Stimulated activated CD8-positive, alpha-beta memory T cell treated with anti-CD3 and anti-CD28 coated beads, Interleukin-12 subunit alpha, Interleukin-12 subunit beta, amount 100 ng/mL, for 24 hours (primary cell): ENCODE measurements at regions not wholly inside any gene's neighbourhood (a gene's known extent, or its start where the extent isn't known, plus 50 kb on each side); places are given as distances from the start of the nearest gene placed in this dataset.
"Not testable (repeated sequence)": the region's sequence is repeated elsewhere in the genome, so short reads cannot be mapped to it uniquely, and the experiment has no call there.

Experiments used
- DNase-seq: peaks from one replicate; pipeline ENCODE4 v3.0.0-alpha.2; 2020; ENCODE audit errors: extremely low read depth

DNA sequence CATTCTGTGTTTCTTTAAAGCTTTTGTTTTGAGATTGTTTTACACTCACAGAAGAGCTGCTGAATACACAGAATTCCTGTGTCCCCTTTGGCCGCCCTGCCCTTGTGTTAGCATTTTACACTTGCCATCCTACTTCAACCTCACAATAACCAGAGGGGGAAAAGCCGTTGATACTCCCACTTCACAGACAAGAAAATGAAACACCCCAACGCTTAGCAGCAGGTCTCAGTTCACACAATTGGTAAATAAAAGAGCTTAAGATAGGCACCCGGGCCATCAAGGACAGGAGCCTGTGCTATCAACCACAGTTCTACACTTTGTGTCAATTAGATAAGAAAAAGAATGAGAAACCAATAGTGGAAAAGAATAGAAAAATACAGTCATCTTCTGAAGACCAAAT is 178.0 kb downstream of the SYK start:
- DNase-seq, result no peak

DNA sequence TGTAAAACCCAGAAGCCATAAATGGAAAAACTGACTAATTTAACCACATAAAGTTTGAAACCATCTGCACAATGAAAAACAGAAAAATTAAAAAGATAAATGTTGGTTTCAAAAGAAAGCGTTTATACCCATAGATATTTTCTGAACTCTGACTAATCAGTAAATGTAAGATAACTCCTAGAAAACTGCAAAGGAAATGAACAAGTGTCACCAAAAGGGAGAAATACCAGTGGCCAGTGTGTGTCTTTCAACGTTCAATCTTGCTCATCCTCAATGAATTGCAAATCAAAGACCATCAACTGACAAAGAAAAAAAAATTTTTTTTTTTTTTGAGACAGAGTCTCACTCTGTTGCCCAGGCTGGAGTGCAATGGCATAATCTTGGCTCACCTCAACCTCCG is 180.1 kb downstream of the SYK start:
- no peak for DNase-seq

GRCh38 chr9:90983394-90983793 is 181.8 kb downstream of the SYK start:
- no peak for DNase-seq

- DNase-seq, result no peak
Measured at GRCh38 chr9:90985631-90986030, 184.0 kb downstream of the SYK start.

DNA sequence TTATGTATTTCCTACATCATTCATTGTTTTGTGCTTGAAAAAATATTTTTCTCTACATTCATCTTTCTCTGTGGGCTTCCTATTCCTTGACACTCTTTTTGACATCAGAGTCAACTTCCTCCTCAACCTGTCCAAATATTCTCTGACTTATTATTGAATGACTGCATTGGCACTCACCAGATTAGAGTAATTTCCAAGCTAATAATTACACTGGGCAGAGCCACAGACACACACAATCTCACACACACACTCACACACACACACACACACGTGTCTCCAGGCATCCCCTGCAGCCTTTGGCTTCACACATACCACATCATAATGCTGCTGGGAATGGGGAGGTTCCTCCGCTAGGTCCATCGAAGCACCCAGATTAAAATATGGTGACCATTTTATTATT is 184.5 kb downstream of the SYK start:
- no peak for DNase-seq

DNA sequence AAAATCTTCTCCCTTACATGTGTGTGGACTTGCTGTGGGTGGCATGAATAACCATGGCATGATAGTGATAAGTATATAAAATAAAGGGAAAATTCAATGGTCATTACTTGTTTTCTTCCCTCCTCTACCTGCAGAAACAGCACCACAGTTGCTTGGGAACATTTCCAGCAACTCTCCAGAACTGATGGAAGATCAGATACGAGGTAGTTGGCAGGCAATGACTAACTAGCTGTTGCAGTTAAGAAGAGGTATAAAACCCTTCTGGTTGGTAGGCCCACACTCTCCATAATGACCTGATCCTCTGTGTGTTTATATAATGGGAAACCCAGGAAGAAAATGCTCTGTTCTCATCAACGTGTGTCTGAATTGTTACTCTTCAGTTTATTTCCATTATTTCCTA is 185.9 kb downstream of the SYK start:
- no peak for DNase-seq

GRCh38 chr9:90988318-90988717 is 186.7 kb downstream of the SYK start:
- no peak for DNase-seq

- DNase-seq, result no peak
Measured at GRCh38 chr9:90991953-90992352, 190.3 kb downstream of the SYK start.

GRCh38 chr9:90995516-90995915 is 193.9 kb downstream of the SYK start:
- DNase-seq, result no peak

DNA sequence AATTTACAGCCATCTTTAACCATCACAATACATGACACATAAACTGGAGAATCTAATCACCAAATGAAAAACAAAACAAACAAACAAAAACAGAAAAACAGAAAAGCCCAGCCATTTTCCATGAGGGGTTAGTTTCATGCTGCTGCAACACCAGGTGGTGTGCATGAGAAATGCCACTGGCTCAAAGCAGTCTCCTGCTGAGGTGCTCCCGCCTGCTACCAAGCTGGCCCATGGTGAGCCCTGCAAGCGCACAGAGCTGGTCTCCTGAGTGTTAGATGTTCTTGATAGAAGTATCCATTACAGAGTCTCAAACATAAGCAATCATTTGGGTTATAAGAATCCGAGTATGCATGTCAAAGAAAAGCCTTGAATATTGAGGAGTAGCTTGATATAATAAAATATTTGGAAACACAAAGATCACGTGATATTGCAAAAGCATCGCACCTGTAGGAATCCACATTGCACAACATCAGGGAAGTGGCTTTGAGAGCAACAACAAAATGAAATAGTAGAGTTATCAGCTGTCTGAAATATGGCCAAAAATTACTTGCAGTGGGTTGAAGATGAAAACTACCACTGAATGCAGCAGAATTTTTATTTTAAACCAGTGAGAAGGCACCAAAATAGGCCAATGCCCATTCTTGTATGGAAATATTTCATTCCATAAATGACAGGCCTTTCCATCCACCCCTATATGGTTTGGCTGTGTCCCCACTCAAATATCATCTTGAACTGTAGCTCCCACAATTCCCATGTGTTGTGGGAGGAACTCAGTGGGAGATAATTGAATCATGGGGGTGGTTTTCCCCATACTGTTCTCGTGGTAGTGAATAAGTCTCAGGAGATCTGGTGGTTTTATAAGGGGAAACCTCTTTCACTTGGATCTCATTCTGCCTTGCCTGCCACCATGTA is 194.8 kb downstream of the SYK start:
- no peak for DNase-seq

- no peak for DNase-seq
Measured at GRCh38 chr9:90998573-90998972, 197.0 kb downstream of the SYK start.

GRCh38 chr9:90999425-91000397 is 198.1 kb downstream of the SYK start:
- no peak for DNase-seq

DNA sequence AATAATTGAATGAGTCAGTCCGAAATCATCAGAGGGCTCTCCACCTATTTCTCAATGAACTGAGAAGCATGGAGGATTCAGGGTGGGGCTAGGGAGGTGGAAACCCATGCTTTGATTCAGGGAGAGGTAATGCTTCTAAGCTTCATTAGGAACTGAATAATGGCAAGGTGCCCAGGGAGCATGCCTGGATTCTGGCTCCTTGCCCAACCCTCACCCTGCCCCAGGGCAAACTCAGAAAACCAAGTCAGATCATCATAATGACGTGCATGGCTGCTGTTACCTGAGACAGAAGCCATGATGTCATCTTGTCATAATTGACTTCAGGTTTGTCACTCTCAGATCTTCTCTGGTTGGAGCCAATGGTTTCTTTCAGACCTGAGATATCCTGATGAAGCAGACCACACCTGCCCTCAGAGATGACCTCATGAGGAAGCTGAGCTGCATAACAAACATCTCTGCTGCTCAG is 199.6 kb downstream of the SYK start:
- DNase-seq, result no peak

GRCh38 chr9:91004484-91004883 is 202.9 kb downstream of the SYK start:
- no peak for DNase-seq

DNA sequence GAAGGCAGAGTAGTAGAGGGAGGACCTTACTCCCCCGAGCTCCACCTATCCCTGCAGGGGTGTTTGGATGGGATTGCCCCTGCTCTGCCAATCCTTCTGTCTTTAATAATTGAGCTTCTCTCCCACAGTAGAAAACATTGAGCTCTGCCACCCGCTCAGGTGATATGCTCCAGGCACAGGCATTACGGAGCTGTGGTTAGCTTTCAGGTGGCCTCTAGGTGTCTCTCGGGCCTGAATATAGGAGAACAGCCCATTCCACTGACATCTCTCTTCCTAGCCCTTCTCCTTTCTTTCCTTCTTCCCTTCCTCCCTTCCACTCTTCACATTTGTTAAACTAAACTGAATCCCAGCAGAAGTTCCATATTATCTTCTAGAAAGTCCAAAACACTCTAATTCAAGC is 203.4 kb downstream of the SYK start:
- no peak for DNase-seq

DNA sequence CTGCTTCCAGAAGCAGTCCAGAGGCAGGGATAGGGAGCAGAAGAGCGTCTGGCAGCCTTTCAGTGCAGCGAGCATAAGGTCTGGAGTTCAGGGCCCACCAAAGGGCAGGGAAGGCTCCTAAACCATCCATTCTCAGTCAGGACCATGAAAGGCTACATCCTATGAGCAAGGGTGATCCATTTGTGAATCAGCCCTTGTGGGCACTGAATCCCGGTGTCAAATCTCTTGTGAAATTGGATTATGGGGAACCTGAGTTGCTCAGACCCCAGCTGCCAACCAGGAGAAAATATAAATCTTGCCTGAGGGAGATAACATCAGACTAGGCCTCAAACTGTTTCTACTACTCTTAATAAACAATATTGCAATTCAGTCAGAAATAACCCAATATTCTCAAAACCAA is 204.4 kb downstream of the SYK start:
- no peak for DNase-seq

- no peak for DNase-seq
Measured at GRCh38 chr9:91008568-91008967, 206.9 kb downstream of the SYK start.

DNA sequence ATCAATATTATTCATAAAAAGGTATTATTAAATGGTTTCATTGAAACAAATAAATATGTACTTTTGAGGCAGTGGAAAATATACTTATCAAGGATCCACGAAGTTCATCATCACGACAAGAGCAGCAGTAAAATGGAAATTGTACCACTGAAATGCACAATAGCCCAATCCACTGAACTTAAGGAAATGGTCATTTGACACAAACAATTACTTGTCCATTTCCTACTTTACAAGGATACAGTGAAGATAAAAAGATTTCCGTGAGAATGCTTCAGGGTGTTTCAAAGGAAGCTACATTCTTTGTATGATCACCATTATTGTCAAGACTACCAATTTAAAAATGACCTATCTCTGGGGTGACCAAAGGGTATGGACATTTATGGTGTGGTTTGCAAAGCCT is 210.3 kb downstream of the SYK start:
- DNase-seq, result no peak

DNA sequence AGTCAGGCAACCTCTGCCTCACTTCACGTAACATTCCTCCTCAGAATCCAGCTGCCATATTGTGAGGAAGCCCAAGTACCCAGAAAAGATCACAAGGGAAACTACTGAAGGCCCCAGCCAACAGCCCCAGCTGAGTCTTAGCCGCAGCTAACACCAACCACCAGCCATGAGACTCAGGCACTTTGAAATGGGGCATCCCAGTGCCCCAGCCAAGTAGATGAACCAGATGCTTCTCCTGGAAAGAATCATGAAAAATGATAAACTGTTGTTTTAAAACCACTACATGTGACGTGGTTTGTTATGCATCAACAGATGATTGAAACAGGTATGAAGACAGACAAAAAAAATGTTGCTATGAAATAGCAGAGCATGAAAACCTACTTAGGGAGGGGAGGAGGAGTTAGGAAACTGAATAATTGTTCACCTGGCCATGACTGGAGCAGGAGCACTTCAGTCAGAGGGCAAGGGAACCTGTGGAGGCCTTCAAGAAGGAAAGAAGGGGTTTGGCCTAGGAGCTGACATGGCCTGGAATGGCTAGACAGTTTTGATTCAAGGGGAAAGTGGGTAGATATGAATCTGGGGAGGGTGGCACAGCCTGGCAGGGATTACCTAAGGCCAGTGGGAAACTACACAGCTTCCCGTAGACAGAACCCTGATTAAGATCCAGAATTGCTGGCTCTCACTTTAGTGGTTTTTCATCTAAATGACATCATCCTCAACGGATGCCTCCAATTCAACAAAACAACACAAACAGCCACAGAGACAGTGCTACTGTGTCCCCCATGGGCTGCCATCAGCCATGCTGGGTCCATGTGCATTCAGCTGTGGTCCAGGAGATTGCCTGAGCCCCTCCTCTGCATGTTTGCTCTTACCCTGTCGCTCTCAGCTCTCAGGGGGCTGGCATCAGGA is 211.6 kb downstream of the SYK start:
- no peak for DNase-seq

DNA sequence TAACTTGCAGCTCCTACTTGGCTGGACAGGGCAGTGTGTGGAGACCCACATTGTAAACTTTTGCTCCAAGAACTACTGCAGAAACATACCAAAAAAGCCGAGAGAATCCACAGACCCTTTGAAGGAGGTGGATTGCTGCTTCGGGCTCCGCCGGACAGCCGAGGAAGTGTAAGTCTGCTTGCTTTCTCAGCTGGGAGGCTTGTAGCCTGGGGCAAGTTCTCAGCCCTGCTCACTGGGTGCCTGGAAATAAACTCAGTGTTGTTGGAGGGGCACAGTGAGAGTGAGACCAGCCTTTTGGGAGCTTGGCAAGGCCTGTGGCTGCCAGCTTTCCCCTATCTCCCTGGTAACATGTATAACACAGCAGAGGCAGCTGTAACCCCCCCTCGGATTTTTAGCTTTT is 215.6 kb downstream of the SYK start:
- no peak for DNase-seq

GRCh38 chr9:91019871-91020270 is 218.3 kb downstream of the SYK start:
- DNase-seq, result not testable (repeated sequence)

DNA sequence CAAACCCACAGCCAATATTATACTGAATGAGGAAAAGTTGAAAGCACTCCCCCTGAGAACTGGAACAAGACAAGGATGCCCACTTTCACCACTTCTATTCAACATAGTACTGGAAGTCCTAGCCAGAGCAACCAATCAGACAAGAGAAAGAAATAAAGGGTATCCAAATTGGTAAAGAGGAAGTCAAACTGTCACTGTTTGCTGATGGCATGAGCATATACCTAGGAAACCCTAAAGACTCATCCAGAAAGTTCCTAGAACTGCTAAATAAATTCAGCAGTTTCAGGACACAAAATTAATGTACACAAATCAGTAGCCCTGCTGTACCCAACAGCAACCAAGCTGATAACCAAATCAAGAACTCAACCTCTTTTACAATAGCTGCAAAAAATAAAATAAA is 220.0 kb downstream of the SYK start:
- DNase-seq, result not testable (repeated sequence)
